SK-N-SH (cell line): ENCODE measurements at regions not wholly inside any gene's neighbourhood (a gene's known extent, or its start where the extent isn't known, plus 50 kb on each side); places are given as distances from the start of the nearest gene placed in this dataset.

ENCODE experiments used
- CTCF ChIA-PET: fragments of 300-600, 350-600 bp; formaldehyde crosslinking; extraction: SDS; loops from one replicate; lab custom pipeline; 2021; lab: Yijun Ruan, JAX
- POLR2A ChIA-PET: fragments of 350-600 bp; sonication (Branson Sonifier 250); formaldehyde crosslinking; extraction: SDS; loops from one replicate; lab custom pipeline; 2020; ENCODE audit warnings: antibody characterized with exemption, inconsistent platforms; lab: Yijun Ruan, JAX
- DNase-seq: peaks from one replicate; pipeline ENCODE4 v3.0.0; 2012
- H2AFZ ChIP-seq: fragments of 200-600 bp; sonication (generic); 2 replicates; pipeline ENCODE4 v1.8.1; 2016; ENCODE audit warnings: antibody characterized with exemption, mild to moderate bottlenecking, low read depth
- H3F3A ChIP-seq: fragments of 200-600 bp; sonication (generic); replicated peaks from 2 replicates; pipeline ENCODE3; 2016; ENCODE audit warnings: antibody characterized with exemption, mild to moderate bottlenecking; ENCODE audit not compliant: insufficient read depth
- H3K27ac ChIP-seq, 2 experiments: fragments of 200-500 bp in 1 of 2; fragments of 200-600 bp in 1 of 2; sonication (Bioruptor generic) in 1 of 2; sonication (generic), shearing (Covaris generic) in 1 of 2; 2 replicates each; pipeline versions ENCODE4 v1.5.1 to v1.6.1; 2014 to 2016; ENCODE audit warnings: low read depth in 2 of 2, inconsistent platforms in 1 of 2, low read length in 1 of 2, mild to moderate bottlenecking in 1 of 2, mixed read lengths in 1 of 2
- H3K27me3 ChIP-seq: fragments of 200-600 bp; sonication (generic), shearing (Covaris generic); 2 replicates; pipeline ENCODE4 v1.6.1; 2016; ENCODE audit warnings: mixed run types; ENCODE audit not compliant: insufficient read depth
- H3K36me3 ChIP-seq, 2 experiments: fragments of 200-500 bp in 1 of 2; fragments of 200-600 bp in 1 of 2; sonication (Bioruptor generic) in 1 of 2; sonication (generic) in 1 of 2; replicated peaks in 1 of 2; 2 replicates each; pipeline versions ENCODE3 to v1.5.1; 2014 to 2016; ENCODE audit warnings: low read length in 1 of 2, mild to moderate bottlenecking in 1 of 2; ENCODE audit not compliant: insufficient read depth in 2 of 2, control insufficient read depth in 1 of 2
- H3K4me1 ChIP-seq, 2 experiments: fragments of 200-500 bp in 1 of 2; fragments of 200-600 bp in 1 of 2; sonication (Bioruptor generic) in 1 of 2; sonication (generic), shearing (Covaris generic) in 1 of 2; 2 replicates each; pipeline versions ENCODE4 v1.5.1 to v1.6.1; 2014 to 2016; ENCODE audit warnings: low read depth in 1 of 2, low read length in 1 of 2, mixed run types in 1 of 2; ENCODE audit not compliant: insufficient read depth in 2 of 2, control insufficient read depth in 1 of 2
- H3K4me2 ChIP-seq: fragments of 200-600 bp; sonication (generic), shearing (Covaris generic); 2 replicates; pipeline ENCODE4 v1.6.1; 2017; ENCODE audit warnings: mixed run types
- H3K4me3 ChIP-seq, 2 experiments: fragments of 200-500 bp in 1 of 2; fragments of 200-600 bp in 1 of 2; sonication (Bioruptor generic) in 1 of 2; sonication (generic), shearing (Covaris generic) in 1 of 2; 2 replicates each; pipeline versions ENCODE4 v1.5.1 to v1.8.1; 2014 to 2016; ENCODE audit warnings: low read depth in 2 of 2, inconsistent platforms in 1 of 2, low read length in 1 of 2, mild to moderate bottlenecking in 1 of 2, mixed read lengths in 1 of 2, moderate library complexity in 1 of 2
- H3K79me2 ChIP-seq: fragments of 200-600 bp; sonication (generic); 2 replicates; pipeline ENCODE4 v1.8.1; 2017; ENCODE audit warnings: mild to moderate bottlenecking; ENCODE audit not compliant: insufficient read depth
- H3K9ac ChIP-seq: fragments of 200-600 bp; sonication (generic); 2 replicates; pipeline ENCODE4 v1.6.1; 2017; ENCODE audit warnings: mixed run types
- H3K9me2 ChIP-seq: fragments of 200-600 bp; sonication (generic); 2 replicates; pipeline ENCODE4 v1.6.1; 2017; ENCODE audit warnings: mixed run types
- H3K9me3 ChIP-seq: fragments of 200-600 bp; sonication (generic); 2 replicates; pipeline ENCODE4 v1.6.1; 2017; ENCODE audit warnings: mixed run types, mild to moderate bottlenecking, moderate library complexity
- H4K20me1 ChIP-seq: fragments of 200-600 bp; sonication (generic); 2 replicates; pipeline ENCODE4 v1.6.1; 2017; ENCODE audit warnings: mild to moderate bottlenecking, mixed run types; ENCODE audit not compliant: insufficient read depth
- CTCF ChIP-seq: fragments of 200-600 bp; sonication (generic); IDR thresholded peaks from 2 replicates; pipeline ENCODE4 v1.6.1; 2017; ENCODE audit warnings: antibody characterized with exemption, mild to moderate bottlenecking, moderate library complexity
- ELF1 ChIP-seq: IDR thresholded peaks from 2 replicates; pipeline ENCODE4 v1.4.0; 2012
- EP300 ChIP-seq, 2 experiments: IDR thresholded peaks; 2 replicates each; pipeline versions ENCODE4 v1.4.0 to v1.6.1; 2012; ENCODE audit warnings: borderline replicate concordance in 1 of 2, low read depth in 1 of 2, low read length in 1 of 2
- EZH2phosphoT487 ChIP-seq: fragments of 200-600 bp; sonication (generic); IDR thresholded peaks from 2 replicates; pipeline ENCODE4 v1.6.1; 2017; ENCODE audit warnings: low read depth, mixed run types, mild to moderate bottlenecking, antibody characterized with exemption, moderate library complexity, borderline replicate concordance
- FOXM1 ChIP-seq: IDR thresholded peaks from 2 replicates; pipeline ENCODE4 v1.4.0; 2012; ENCODE audit warnings: low read depth, mild to moderate bottlenecking
- GABPA ChIP-seq: IDR thresholded peaks from 2 replicates; pipeline ENCODE4 v1.4.0; 2012; ENCODE audit warnings: low read depth, mild to moderate bottlenecking
- MEF2A ChIP-seq: IDR thresholded peaks from 2 replicates; pipeline ENCODE4 v1.4.0; 2012; ENCODE audit warnings: low read depth, borderline replicate concordance
- NRF1 ChIP-seq: IDR thresholded peaks from 2 replicates; pipeline ENCODE4 v1.6.1; 2012; ENCODE audit warnings: low read depth, mild to moderate bottlenecking, low read length
- RAD21 ChIP-seq: IDR thresholded peaks from 2 replicates; pipeline ENCODE4 v1.6.1; 2012; ENCODE audit warnings: mild to moderate bottlenecking, low read length
- RCOR1 ChIP-seq: fragments of 150-350 bp; IDR thresholded peaks from 2 replicates; pipeline ENCODE4 v1.6.1; 2017; ENCODE audit warnings: antibody characterized with exemption, low read length
- REST ChIP-seq: IDR thresholded peaks from 2 replicates; pipeline ENCODE4 v1.6.1; 2012; ENCODE audit warnings: mild to moderate bottlenecking, low read depth, low read length, moderate library complexity
- RFX5 ChIP-seq: IDR thresholded peaks from 2 replicates; pipeline ENCODE4 v1.6.1; 2012; ENCODE audit warnings: mild to moderate bottlenecking, improper control_type of control experiment, low read length
- SIN3A ChIP-seq: IDR thresholded peaks from 2 replicates; pipeline ENCODE4 v1.6.1; 2012; ENCODE audit warnings: low read depth, mild to moderate bottlenecking, low read length, moderate library complexity, borderline replicate concordance
- SMC3 ChIP-seq: IDR thresholded peaks from 2 replicates; pipeline ENCODE4 v1.6.1; 2012; ENCODE audit warnings: low read depth, low read length, improper control_type of control experiment
- TAF1 ChIP-seq: IDR thresholded peaks from 2 replicates; pipeline ENCODE4 v1.6.1; 2012; ENCODE audit warnings: low read depth, mild to moderate bottlenecking, low read length, moderate library complexity, borderline replicate concordance
- TCF12 ChIP-seq: IDR thresholded peaks from 2 replicates; pipeline ENCODE4 v1.4.0; 2012
- TEAD4 ChIP-seq: IDR thresholded peaks from 2 replicates; pipeline ENCODE4 v1.4.0; 2012; ENCODE audit warnings: mild to moderate bottlenecking, borderline replicate concordance; ENCODE audit not compliant: insufficient read depth
- USF1 ChIP-seq: IDR thresholded peaks from 2 replicates; pipeline ENCODE4 v1.4.0; 2012; ENCODE audit warnings: low read depth, borderline replicate concordance
- USF2 ChIP-seq: fragments of 150-350 bp; IDR thresholded peaks from 2 replicates; pipeline ENCODE4 v1.6.1; 2017; ENCODE audit warnings: antibody characterized with exemption, low read length, low read depth, borderline replicate concordance
- WGBS: methylation state at CpG from one replicate; pipeline ENCODE4 v1.1.6; 2017; ENCODE audit warnings: low lambda C conversion rate; 5-methylcytosine and 5-hydroxymethylcytosine counted together

GRCh38 chr9:118631956-118632355 lies 737.3 kb downstream of the BRINP1 start:
- H3K9me2 ChIP-seq, result no peaks in the 10 kb centered on the region
- no peaks in the 10 kb centered on the region for H3K9me3 ChIP-seq
- H3K4me3 ChIP-seq, result no peak overlapping the region
- H3K4me2 ChIP-seq, result no peak overlapping the region
- TF ChIP-seq CTCF, result no peak
- TF ChIP-seq REST, result no peak
- TF ChIP-seq FOXM1, result no peak
- TF ChIP-seq SIN3A, result no peak
- no peak for TF ChIP-seq NRF1
- no peak for TF ChIP-seq MEF2A
- TF ChIP-seq TEAD4, result no peak
- TF ChIP-seq RFX5, result no peak
- no peak for TF ChIP-seq TAF1
- TF ChIP-seq USF1, result no peak
- no peak for TF ChIP-seq EP300 (IDR thresholded peaks at IDR 0.05; ENCODE audit: borderline replicate concordance in 1 of 2, low read depth in 1 of 2, low read length in 1 of 2)
- no peak for TF ChIP-seq USF2
- no peak for TF ChIP-seq EZH2phosphoT487
- TF ChIP-seq RAD21, result no peak
- no peak for TF ChIP-seq GABPA
- no peak for TF ChIP-seq TCF12
- no peak for TF ChIP-seq SMC3
- TF ChIP-seq RCOR1, result no peak
- TF ChIP-seq ELF1, result no peak
- no peaks in the 10 kb centered on the region for H3K36me3 ChIP-seq
- WGBS, result 10% methylated on average over 4 of the region's 4 CpGs
- no peaks in the 10 kb centered on the region for H3K79me2 ChIP-seq
- H3K9ac ChIP-seq, result no peak overlapping the region
- no peak overlapping the region for H3K27ac ChIP-seq
- H3K27me3 ChIP-seq, result no peaks in the 10 kb centered on the region
- H3F3A ChIP-seq, result no peaks in the 10 kb centered on the region
- CTCF ChIA-PET, result no interaction called here
- H2AFZ ChIP-seq, result no peak overlapping the region
- H4K20me1 ChIP-seq, result no peaks in the 10 kb centered on the region
- no peak for DNase-seq
- H3K4me1 ChIP-seq, result no peaks in the 10 kb centered on the region; a peak in 1 of 4 replicates
- POLR2A ChIA-PET, result no interaction called here
